ENCODE measurements at regions not wholly inside any gene's neighbourhood (a gene's known extent, or its start where the extent isn't known, plus 50 kb on each side); places are given as distances from the start of the nearest gene placed in this dataset.

DNA sequence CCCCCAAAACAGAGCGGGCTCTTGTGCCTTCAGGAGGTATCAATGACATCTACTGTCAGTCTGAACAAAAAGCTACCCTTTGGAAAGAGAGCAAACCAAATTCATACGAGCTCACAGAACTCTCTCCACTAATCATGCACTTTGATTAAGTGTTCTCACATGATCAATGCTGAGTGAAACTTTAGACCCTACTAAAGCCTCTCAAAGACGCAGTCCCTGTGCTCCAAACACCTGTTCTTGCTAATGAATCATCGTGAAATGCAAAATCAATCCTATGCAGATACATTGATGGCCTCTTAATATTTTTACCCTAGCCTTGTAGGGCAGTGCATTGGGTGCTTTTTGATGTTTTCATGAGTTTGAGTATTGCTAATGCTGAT, 113.4 kb downstream of the ZBTB18 start:
- no peaks in the 10 kb centered on the region for H3K4me1 Mint-ChIP-seq
- no peaks in the 10 kb centered on the region for H3K36me3 Mint-ChIP-seq (ENCODE audit: low read depth)
- no peaks in the 10 kb centered on the region for H3K27me3 Mint-ChIP-seq
- no peak overlapping the region for H3K4me3 Mint-ChIP-seq
- no peak for ATAC-seq (replicated peaks)
- H3K27ac Mint-ChIP-seq, result no peak overlapping the region
- H3K9me3 Mint-ChIP-seq, result no peaks in the 10 kb centered on the region

GRCh38 chr1:244165021-244165420, 113.9 kb downstream of the ZBTB18 start:
- no peaks in the 10 kb centered on the region for H3K9me3 Mint-ChIP-seq
- no peak overlapping the region for H3K27ac Mint-ChIP-seq
- H3K27me3 Mint-ChIP-seq, result peaks cover under 1% of the 10 kb centered on the region
- no peak overlapping the region for H3K4me3 Mint-ChIP-seq
- H3K36me3 Mint-ChIP-seq (ENCODE audit: low read depth), result no peaks in the 10 kb centered on the region
- H3K4me1 Mint-ChIP-seq, result no peaks in the 10 kb centered on the region
- ATAC-seq (replicated peaks), result no peak

DNA sequence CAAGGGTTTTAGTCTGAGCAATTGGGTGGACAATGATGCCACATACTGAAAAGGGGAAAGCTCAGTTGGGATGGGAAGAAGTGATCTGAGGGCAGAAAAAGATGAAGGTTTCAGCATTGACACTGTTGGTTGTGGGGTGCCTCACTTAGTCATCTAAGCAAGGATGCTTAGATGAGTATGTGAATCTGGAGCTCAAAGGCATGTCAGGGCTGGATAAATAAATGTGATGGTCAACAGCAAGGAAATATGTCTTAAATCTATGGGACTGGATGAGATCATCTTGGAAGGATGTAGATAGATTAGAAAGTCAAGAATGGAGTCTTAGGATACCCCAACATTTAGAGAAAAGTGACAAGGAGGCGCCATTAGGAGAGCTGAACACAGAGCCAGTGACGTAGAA, 114.6 kb downstream of the ZBTB18 start:
- H3K27me3 Mint-ChIP-seq, result peaks cover 3% of the 10 kb centered on the region
- no peak overlapping the region for H3K4me3 Mint-ChIP-seq
- H3K27ac Mint-ChIP-seq, result no peak overlapping the region
- no peak for ATAC-seq (replicated peaks)
- no peaks in the 10 kb centered on the region for H3K9me3 Mint-ChIP-seq
- H3K36me3 Mint-ChIP-seq (ENCODE audit: low read depth), result no peaks in the 10 kb centered on the region
- no peaks in the 10 kb centered on the region for H3K4me1 Mint-ChIP-seq

DNA sequence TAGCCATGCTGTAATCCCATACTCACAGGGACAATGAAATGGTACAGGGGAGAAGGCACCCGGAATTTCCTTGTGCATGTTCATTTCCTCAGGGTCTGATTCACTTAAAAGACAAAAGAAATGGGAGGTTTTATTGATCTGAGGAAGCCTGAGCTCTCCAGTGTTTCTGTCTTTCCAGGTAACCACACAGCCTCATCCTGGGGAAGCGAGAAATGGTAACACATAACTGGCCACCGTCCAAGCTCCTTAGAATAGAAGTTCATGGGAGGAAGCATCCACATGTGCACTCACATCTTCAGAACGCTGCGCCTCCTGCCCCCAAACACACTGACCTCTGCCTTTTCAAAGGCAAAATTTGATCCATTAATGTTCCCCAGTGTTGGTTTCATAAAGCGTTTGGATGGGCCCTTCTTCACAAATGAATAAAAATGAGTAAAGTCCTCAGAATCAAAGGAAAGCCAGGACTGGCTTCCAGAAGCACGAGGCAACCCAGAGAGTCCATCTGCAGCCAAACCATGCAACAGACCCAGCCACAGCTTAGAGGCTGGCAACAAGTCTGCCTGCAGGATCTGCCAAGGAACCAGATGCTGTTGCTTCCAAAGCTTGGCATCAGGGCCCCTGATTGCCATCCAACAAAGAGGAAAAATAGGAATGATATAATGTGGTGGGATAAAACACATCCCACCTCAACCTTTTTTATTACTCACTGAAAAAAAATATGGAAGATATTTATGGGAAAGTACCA, 120.3 kb downstream of the ZBTB18 start:
- Mint-ChIP-seq H3K27me3 (peaks cover 3% of the 10 kb centered on the region), H3K36me3 (ENCODE audit: low read depth) (no peaks in the 10 kb centered on the region)
- no peak for ATAC-seq (replicated peaks)

DNA sequence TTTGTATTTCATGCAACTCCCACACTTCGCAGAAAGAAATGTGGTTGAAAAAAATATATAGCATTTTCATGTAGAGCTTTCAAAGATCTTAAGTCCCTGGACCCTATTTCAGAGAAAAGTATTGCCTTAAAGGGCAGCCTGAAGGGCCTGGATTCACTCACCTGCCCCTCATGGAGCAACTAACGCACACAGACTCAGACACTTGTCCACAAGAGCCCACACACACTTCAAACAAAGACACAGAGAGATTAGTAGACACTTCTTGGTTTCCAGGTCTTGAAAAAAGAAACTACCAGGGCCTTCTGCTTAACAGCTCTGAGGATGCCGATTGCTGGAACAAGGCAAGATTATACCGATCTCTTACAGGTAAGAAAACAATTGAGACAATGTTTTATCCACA, 122.2 kb downstream of the ZBTB18 start:
- H3K36me3 Mint-ChIP-seq (ENCODE audit: low read depth), result no peaks in the 10 kb centered on the region
- H3K27ac Mint-ChIP-seq, result no peak overlapping the region
- peaks cover 3% of the 10 kb centered on the region for H3K27me3 Mint-ChIP-seq
- no peaks in the 10 kb centered on the region for H3K4me1 Mint-ChIP-seq
- H3K9me3 Mint-ChIP-seq, result no peaks in the 10 kb centered on the region
- no peak overlapping the region for H3K4me3 Mint-ChIP-seq
- ATAC-seq (replicated peaks), result no peak

More for the DNA sequence above, 120.3 kb downstream of the ZBTB18 start:
- no peaks in the 10 kb centered on the region for H3K4me1 Mint-ChIP-seq
- no peak overlapping the region for H3K27ac Mint-ChIP-seq
- H3K9me3 Mint-ChIP-seq, result no peaks in the 10 kb centered on the region
- H3K4me3 Mint-ChIP-seq, result no peak overlapping the region

GRCh38 chr1:244173769-244174168, 122.7 kb downstream of the ZBTB18 start:
- no peak for ATAC-seq (replicated peaks)
- Mint-ChIP-seq H3K9me3 (no peaks in the 10 kb centered on the region), H3K27me3 (peaks cover 3% of the 10 kb centered on the region), H3K27ac (no peak overlapping the region), H3K36me3 (ENCODE audit: low read depth) (no peaks in the 10 kb centered on the region), H3K4me3 (no peak overlapping the region), H3K4me1 (no peaks in the 10 kb centered on the region)

GRCh38 chr1:244174922-244175521, 123.9 kb downstream of the ZBTB18 start:
- ATAC-seq (replicated peaks), result no peak
- Mint-ChIP-seq H3K4me3 (no peak overlapping the region), H3K36me3 (ENCODE audit: low read depth) (no peaks in the 10 kb centered on the region), H3K9me3 (no peaks in the 10 kb centered on the region), H3K4me1 (no peaks in the 10 kb centered on the region), H3K27me3 (peaks cover 2% of the 10 kb centered on the region), H3K27ac (no peak overlapping the region)

GRCh38 chr1:244176201-244176600, 125.1 kb downstream of the ZBTB18 start:
- Mint-ChIP-seq H3K36me3 (ENCODE audit: low read depth) (no peaks in the 10 kb centered on the region), H3K4me3 (no peak overlapping the region), H3K27me3 (no peaks in the 10 kb centered on the region), H3K4me1 (no peaks in the 10 kb centered on the region), H3K27ac (no peak overlapping the region), H3K9me3 (no peaks in the 10 kb centered on the region)
- no peak for ATAC-seq (replicated peaks)

GRCh38 chr1:244180256-244180655, 129.2 kb downstream of the ZBTB18 start:
- no peaks in the 10 kb centered on the region for H3K36me3 Mint-ChIP-seq (ENCODE audit: low read depth)
- H3K27me3 Mint-ChIP-seq, result peaks cover 3% of the 10 kb centered on the region
- no peaks in the 10 kb centered on the region for H3K9me3 Mint-ChIP-seq
- no peak overlapping the region for H3K27ac Mint-ChIP-seq
- ATAC-seq (replicated peaks), result no peak
- no peak overlapping the region for H3K4me3 Mint-ChIP-seq
- no peaks in the 10 kb centered on the region for H3K4me1 Mint-ChIP-seq

DNA sequence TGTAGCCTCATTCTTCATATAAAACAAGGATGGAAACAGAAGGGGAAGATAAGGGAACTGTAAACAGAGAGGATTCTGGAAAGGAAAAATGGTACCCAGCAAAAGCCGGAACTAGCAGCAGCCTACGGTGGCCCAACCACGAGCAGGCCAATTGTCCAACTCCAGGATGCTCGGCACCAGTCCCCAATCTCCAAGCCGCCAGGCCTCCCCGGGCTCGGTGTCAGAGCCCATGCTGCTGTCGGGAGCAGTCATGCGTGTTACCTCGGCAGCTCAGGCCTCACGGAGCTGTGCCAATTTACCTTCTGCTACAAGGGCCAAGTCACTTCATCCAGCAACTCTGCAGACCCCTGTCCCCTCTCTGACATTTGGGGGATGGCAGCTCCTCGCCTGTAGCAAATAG, 130.8 kb downstream of the ZBTB18 start:
- no peak overlapping the region for H3K27ac Mint-ChIP-seq
- H3K9me3 Mint-ChIP-seq, result no peaks in the 10 kb centered on the region
- no peaks in the 10 kb centered on the region for H3K36me3 Mint-ChIP-seq (ENCODE audit: low read depth)
- H3K27me3 Mint-ChIP-seq, result peaks cover 3% of the 10 kb centered on the region
- no peak for ATAC-seq (replicated peaks)
- H3K4me3 Mint-ChIP-seq, result no peak overlapping the region
- H3K4me1 Mint-ChIP-seq, result no peaks in the 10 kb centered on the region

DNA sequence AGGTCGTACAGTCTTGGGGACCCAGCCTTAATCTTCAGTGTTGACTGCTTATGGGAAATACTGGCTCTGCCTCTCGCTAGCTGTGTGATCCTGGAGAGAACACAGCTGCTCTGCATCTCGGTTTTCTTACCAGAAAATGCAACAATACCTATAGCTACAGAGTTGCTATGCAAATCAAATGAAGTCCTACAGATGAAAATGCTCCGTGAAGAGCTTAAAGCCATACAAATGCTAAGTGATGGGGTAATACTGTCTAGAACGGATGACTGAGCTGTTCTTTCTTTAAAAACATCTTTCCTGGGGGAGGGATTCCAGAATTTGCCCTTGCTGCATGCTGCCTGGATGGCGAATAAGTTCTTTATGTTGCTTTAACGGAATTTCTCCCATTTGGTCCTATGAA, 132.0 kb downstream of the ZBTB18 start:
- H3K4me3 Mint-ChIP-seq, result no peak overlapping the region
- ATAC-seq (replicated peaks), result no peak
- no peaks in the 10 kb centered on the region for H3K4me1 Mint-ChIP-seq
- no peaks in the 10 kb centered on the region for H3K9me3 Mint-ChIP-seq
- H3K27me3 Mint-ChIP-seq, result peaks cover 3% of the 10 kb centered on the region
- no peaks in the 10 kb centered on the region for H3K36me3 Mint-ChIP-seq (ENCODE audit: low read depth)
- H3K27ac Mint-ChIP-seq, result no peak overlapping the region

DNA sequence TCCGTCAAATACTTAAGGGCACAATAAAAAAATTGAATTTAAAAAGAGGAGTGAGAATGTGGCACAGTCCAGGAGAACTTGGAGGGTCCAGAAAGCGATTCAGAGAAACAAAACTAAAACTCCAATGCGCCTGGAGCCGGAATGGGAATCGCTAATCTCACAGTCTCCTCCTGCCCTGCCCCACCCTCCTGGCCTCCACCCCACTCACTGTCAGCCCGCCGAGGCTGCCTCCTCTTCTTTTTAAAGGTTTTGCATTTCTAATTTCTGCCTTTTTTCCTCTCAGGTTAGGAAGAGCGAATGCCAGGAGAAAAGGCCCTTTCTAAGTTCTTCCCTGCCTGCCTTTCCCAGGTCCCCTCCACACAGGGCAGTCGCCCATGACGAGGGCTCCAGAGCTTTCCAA, 135.3 kb downstream of the ZBTB18 start:
- peaks cover 7% of the 10 kb centered on the region for H3K27me3 Mint-ChIP-seq
- H3K4me1 Mint-ChIP-seq, result no peaks in the 10 kb centered on the region
- H3K36me3 Mint-ChIP-seq (ENCODE audit: low read depth), result no peaks in the 10 kb centered on the region
- H3K4me3 Mint-ChIP-seq, result no peak overlapping the region
- no peak for ATAC-seq (replicated peaks)
- no peaks in the 10 kb centered on the region for H3K9me3 Mint-ChIP-seq
- no peak overlapping the region for H3K27ac Mint-ChIP-seq

- no peaks in the 10 kb centered on the region for H3K36me3 Mint-ChIP-seq (ENCODE audit: low read depth)
- ATAC-seq (replicated peaks), result no peak
- no peaks in the 10 kb centered on the region for H3K4me1 Mint-ChIP-seq
- H3K27me3 Mint-ChIP-seq, result peaks cover 7% of the 10 kb centered on the region
- no peak overlapping the region for H3K4me3 Mint-ChIP-seq
- H3K9me3 Mint-ChIP-seq, result no peaks in the 10 kb centered on the region
- no peak overlapping the region for H3K27ac Mint-ChIP-seq
Measured at GRCh38 chr1:244187310-244187709, 136.2 kb downstream of the ZBTB18 start.

DNA sequence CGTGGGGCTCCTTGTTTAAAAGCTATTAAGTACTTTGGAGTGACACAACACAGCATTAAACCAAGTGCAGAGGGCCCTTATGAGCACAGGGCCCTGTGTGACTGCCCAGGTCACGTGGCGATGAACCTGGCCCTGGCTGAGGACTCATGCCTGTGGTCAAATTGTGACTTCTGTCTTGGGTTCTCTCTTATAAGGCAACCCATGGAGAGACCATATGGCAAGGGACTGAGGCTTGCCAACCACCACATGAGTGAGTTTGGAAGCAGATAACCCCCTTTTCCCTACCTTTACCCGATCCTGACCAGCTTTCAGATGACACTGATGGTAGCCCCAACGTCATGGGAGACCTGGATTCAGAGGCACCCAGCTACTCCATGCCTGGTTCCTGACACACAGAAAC, 140.5 kb downstream of the ZBTB18 start:
- no peak for ATAC-seq (replicated peaks)
- Mint-ChIP-seq H3K27ac (no peak overlapping the region), H3K4me1 (no peaks in the 10 kb centered on the region), H3K9me3 (no peaks in the 10 kb centered on the region), H3K4me3 (no peak overlapping the region), H3K27me3 (peaks cover 4% of the 10 kb centered on the region), H3K36me3 (ENCODE audit: low read depth) (no peaks in the 10 kb centered on the region)

GRCh38 chr1:244192325-244192724, 141.2 kb downstream of the ZBTB18 start:
- H3K4me3 Mint-ChIP-seq, result no peak overlapping the region
- no peaks in the 10 kb centered on the region for H3K9me3 Mint-ChIP-seq
- no peaks in the 10 kb centered on the region for H3K4me1 Mint-ChIP-seq
- H3K36me3 Mint-ChIP-seq (ENCODE audit: low read depth), result no peaks in the 10 kb centered on the region
- H3K27ac Mint-ChIP-seq, result no peak overlapping the region
- H3K27me3 Mint-ChIP-seq, result peaks cover 4% of the 10 kb centered on the region
- no peak for ATAC-seq (replicated peaks)
